HG03175 (cell line): ENCODE measurements at regions not wholly inside any gene's neighbourhood (a gene's known extent, or its start where the extent isn't known, plus 50 kb on each side); places are given as distances from the start of the nearest gene placed in this dataset.
"Not testable (repeated sequence)": the region's sequence is repeated elsewhere in the genome, so short reads cannot be mapped to it uniquely, and the experiment has no call there.

ENCODE experiments used
- ATAC-seq: cut with Tn5 transposase; IDR thresholded peaks from one replicate; pipeline ENCODE4 v1.9.1; 2021; ENCODE audit warnings: mild to moderate bottlenecking, moderate library complexity; ENCODE audit not compliant: unreplicated experiment

GRCh38 chr3:89533275-89533674 is 425.9 kb downstream of the EPHA3 start:
- ATAC-seq = no peak

DNA sequence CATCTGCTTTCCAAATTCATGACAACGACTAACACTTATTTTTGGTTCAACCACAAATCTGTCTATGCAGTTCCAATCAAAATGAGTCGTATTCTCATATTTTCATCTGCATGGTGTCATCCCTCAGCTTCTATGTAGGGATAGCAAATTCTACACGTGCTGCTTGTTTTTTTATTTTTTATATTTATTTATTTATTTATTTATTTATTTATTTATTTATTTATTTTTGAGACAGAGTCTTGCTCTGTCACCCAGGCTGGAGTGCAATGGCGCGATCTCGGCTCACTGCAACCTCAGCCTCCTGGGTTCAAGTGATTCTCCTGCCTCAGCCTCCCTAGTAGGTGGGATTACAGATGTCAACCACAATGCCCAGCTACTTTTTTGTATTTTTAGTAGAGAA is 447.2 kb downstream of the EPHA3 start:
- ATAC-seq = not testable (repeated sequence)

- no peak for ATAC-seq
Observed at GRCh38 chr3:89558711-89559110, 451.3 kb downstream of the EPHA3 start.

- ATAC-seq = no peak
Observed at GRCh38 chr3:89560568-89560967, 453.1 kb downstream of the EPHA3 start.

DNA sequence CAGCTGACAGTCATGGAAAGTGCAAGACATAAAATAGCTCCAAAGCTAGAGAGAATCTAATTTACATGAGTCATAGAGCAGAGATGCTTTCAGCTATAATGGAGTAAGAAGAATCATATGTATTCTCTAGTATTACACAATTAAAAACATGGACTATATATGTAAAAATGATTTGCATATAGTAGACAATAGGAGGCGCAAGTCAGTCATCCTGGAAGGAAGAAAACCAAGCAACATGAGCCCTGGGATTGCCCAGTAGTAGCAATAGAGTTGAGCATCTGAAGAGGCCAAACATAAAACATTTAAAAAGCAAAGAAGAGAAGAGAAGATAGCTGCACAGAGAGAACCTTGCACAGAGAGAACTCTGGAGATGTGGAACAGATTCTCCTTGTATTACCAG is 455.0 kb downstream of the EPHA3 start:
- ATAC-seq = no peak

DNA sequence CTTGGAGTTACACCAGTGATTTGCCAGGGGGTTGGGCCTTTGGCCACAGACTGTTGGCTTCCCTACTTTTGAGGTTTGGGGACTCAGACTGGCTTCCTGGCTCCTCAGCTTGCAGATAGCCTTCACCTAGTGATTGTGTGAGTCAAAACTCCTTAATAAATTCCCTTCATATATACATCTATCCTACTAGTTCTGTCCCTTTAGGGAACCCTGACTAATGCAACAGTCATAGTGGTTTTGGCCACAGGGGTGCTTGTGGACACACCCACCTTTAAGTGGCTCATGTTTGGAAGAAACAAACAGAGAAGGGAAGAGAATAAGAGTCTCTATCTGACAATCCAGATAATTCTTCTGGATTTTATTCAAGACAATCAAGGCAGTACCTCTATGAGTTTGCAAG is 457.7 kb downstream of the EPHA3 start:
- ATAC-seq = no peak

- ATAC-seq = no peak
Observed at GRCh38 chr3:89570465-89570864, 463.0 kb downstream of the EPHA3 start.

GRCh38 chr3:89571298-89571697 is 463.9 kb downstream of the EPHA3 start:
- no peak for ATAC-seq

DNA sequence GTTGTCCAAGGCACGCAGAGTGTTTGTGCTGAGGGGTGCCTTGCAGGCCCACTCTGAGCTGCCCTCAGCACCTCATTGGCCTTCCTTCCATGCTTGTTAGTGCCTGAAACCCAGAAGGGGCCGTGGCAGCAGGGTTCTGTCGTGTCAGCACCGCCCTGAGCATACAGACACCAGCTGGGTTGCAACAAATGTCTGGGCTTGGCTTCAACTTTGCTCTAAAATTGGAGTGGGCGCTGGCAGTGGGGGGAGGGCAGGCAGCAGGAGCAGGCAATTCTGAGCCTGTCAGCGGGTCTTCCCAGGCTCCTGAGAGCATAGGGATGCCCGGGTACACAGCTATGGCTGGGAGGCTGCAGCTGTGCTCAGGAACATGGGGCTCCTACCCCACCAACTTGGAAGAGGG is 464.3 kb downstream of the EPHA3 start:
- ATAC-seq = no peak

GRCh38 chr3:89572261-89572660 is 464.8 kb downstream of the EPHA3 start:
- ATAC-seq = no peak

- no peak for ATAC-seq
Observed at GRCh38 chr3:89576417-89576816, 469.0 kb downstream of the EPHA3 start.

- ATAC-seq = no peak
Observed at GRCh38 chr3:89577637-89578530, 470.5 kb downstream of the EPHA3 start.

DNA sequence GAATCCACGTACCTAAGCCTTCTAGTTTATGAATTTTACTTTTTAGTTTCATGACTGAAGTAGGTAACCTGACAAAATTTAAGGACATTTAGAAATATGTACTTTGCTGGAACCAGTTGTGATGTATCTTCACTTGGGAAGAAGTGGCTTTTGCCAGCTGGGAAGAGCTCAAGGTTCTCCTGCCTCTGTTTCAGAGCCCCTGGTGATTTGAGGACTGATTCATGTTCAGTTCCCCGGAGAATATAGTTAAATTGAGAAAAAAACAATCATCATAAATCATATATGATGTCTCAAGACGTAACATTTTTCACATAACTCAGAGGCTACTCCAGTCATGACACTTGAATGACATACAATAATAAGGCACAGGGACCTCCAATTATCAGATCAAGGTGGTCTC is 473.4 kb downstream of the EPHA3 start:
- no peak for ATAC-seq

GRCh38 chr3:89584398-89584797 is 477.0 kb downstream of the EPHA3 start:
- no peak for ATAC-seq

- no peak for ATAC-seq
Observed at GRCh38 chr3:89586256-89586655, 478.8 kb downstream of the EPHA3 start.

DNA sequence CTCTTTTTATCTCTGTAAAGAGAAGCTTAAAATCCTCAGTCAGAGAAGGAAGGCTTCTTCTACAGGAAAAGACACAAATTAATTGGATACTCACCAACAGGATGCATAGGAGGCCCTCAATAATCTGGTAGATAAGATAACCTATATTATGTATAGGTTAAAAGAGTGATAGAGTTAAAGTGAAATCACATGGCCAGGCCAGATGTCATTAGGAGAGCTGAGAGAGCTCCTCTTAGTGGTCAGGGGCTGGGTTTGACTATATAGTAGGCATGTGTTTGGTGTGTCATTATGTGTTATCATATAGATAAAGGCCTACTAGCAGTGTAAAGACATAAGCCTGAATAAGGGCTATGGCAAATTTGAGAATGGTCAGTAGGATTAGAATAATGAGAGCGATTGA is 479.3 kb downstream of the EPHA3 start:
- ATAC-seq = no peak

- ATAC-seq = no peak
Observed at GRCh38 chr3:89606151-89606550, 498.7 kb downstream of the EPHA3 start.

GRCh38 chr3:89612027-89612426 is 504.6 kb downstream of the EPHA3 start:
- no peak for ATAC-seq

- no peak for ATAC-seq
Observed at GRCh38 chr3:89613241-89613640, 505.8 kb downstream of the EPHA3 start.

DNA sequence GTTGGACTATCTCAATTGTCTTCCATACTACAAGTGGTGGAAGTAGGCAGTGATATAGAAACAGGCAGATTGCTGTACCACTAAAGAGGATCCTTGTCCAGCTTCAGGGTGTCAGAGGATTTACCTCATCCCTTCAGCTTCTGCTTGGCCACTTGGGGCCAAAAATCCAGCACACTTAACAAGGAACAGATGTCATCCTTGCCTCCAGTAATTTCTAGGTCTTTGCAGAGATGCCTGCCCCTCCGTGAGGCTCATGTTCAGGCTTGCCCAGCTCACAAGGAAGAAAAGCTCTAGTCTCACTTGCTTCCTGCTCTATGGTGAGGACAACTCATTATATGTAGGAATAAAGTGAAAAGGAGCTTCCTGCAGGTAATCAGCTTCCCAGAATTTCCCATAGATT is 510.3 kb downstream of the EPHA3 start:
- no peak for ATAC-seq

GRCh38 chr3:89619263-89619662 is 511.8 kb downstream of the EPHA3 start:
- ATAC-seq = no peak

DNA sequence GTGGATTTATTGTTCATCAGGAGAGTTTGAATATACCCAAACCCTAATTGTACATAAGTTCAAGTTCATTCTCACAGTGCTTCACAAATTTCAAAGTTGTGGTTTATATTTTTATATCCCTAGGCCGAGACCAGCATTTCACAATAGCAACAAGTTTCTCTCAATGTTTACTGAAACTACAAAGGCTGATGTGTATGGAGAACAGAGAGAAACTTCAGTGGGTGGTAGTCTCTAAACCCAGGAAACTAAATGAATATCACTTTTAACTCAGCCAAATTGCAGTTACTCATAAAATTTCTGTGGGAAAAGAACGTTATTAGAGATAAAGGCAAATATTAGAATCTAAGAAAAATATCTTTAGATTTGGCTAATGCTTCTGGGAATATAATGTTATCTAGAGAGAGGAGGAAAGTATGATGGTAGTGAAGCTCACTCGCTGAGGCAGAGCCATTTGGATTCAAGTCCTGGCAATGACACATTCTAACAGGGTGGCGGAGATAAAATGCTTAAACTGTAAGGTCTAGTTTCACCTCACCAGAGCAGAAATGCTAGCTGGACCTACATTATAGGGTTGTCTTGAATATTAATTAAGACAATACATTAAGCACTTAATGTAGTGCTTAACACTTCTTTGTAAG is 514.8 kb downstream of the EPHA3 start:
- no peak for ATAC-seq
